ENCODE measurements at regions not wholly inside any gene's neighbourhood (a gene's known extent, or its start where the extent isn't known, plus 50 kb on each side); places are given as distances from the start of the nearest gene placed in this dataset.

- 0 out of 2 replicates have a peak, but pooled peaks have one; percentile 19 for TF ChIP-seq CTCF (conservative IDR thresholded peaks at IDR 0.05; ENCODE audit: low read depth, low read length)
- no peak for TF ChIP-seq EZH2 (IDR thresholded peaks at IDR 0.05; ENCODE audit: low read length, unreplicated experiment)
- TF ChIP-seq EZH2phosphoT487 (IDR thresholded peaks at IDR 0.05; ENCODE audit: borderline replicate concordance, low read length), result no peak
Observed at GRCh38 chr6:146931214-146931613, 273.0 kb upstream of the STXBP5 start.

Measured in PC-3 (cell line).